ENCODE measurements at regions not wholly inside any gene's neighbourhood (a gene's known extent, or its start where the extent isn't known, plus 50 kb on each side); places are given as distances from the start of the nearest gene placed in this dataset.
"Not testable (repeated sequence)": the region's sequence is repeated elsewhere in the genome, so short reads cannot be mapped to it uniquely, and the experiment has no call there.

DNA sequence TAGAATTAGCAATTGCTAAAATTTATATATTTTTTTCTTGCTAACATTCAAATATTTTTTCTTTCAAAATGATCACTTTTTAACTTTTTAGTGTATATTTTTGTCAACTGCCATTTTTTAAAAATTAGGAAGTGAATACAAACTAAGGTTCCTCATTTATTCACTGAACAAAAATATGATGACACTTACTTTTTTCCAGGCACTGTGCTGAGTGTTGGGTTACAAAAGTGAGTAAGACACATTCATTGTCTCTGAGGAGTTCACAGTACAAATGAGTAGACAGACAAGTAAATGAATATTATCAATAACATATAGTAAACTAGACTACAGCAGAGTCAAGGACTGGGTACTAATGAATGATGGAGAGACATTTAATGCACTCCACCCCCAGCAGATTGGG lies 543.5 kb downstream of the PDHA2 start:
- no peaks in the 10 kb centered on the region for H3K4me1 ChIP-seq (ENCODE audit: control insufficient read depth, low read depth, low read length)
- H3K9ac ChIP-seq (ENCODE audit: low read length): no peak overlapping the region
- no peaks in the 10 kb centered on the region for H3K36me3 ChIP-seq (ENCODE audit: control insufficient read depth, low read depth, low read length)
- no peak overlapping the region for H3K27ac ChIP-seq (ENCODE audit: low read length)
- no peaks in the 10 kb centered on the region for H3K9me3 ChIP-seq (ENCODE audit: control insufficient read depth, low read depth, low read length)
- H3K4me3 ChIP-seq (ENCODE audit: low read length): no peak overlapping the region
- no peaks in the 10 kb centered on the region for H3K27me3 ChIP-seq (ENCODE audit: control insufficient read depth, insufficient read depth, low read length)

DNA sequence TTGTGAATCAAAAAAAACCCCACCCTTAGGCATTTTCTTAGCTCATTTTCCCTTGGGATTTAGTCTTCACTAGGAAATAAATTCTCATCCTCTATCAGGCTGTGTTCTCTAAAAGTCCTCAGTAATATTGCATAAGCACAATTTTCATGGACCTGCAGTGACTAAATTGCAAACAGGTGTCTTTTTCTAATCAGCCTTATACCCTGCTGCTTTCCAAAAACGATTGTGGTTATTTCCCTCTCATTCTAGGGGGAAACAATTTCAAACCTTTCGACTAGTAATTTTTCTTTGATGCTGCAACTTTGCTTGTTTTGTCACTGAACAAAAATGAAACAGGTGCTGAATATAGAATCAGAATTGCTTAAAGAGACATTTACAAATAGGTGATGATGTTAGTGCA lies 549.9 kb downstream of the PDHA2 start:
- H3K9me3 ChIP-seq (ENCODE audit: control insufficient read depth, low read depth, low read length): no peaks in the 10 kb centered on the region
- no peaks in the 10 kb centered on the region for H3K36me3 ChIP-seq (ENCODE audit: control insufficient read depth, low read depth, low read length)
- H3K4me3 ChIP-seq (ENCODE audit: low read length): no peak overlapping the region
- no peak overlapping the region for H3K9ac ChIP-seq (ENCODE audit: low read length)
- no peaks in the 10 kb centered on the region for H3K4me1 ChIP-seq (ENCODE audit: control insufficient read depth, low read depth, low read length)
- H3K27ac ChIP-seq (ENCODE audit: low read length): no peak overlapping the region
- no peaks in the 10 kb centered on the region for H3K27me3 ChIP-seq (ENCODE audit: control insufficient read depth, insufficient read depth, low read length)

DNA sequence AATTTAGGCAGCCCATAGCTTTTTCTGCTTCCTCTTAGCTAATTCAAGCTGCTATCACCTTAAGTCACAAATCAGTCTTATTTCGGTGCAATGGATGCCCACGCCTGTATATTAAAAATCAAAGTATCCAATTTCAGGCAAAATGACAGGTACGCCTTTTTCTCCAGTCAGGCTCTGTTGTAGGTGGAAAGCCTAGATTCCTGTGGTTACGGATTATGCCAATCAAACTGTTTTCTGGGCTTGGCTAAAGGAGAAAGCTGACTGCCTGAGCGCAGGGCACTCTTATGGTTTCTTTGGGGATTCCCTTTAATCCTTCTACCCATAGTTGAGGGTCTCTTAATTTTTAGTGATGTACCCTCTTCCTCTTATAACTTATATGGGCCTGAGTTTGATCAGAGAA lies 550.5 kb downstream of the PDHA2 start:
- H3K4me3 ChIP-seq (ENCODE audit: low read length): no peak overlapping the region
- H3K4me1 ChIP-seq (ENCODE audit: control insufficient read depth, low read depth, low read length): no peaks in the 10 kb centered on the region
- H3K27ac ChIP-seq (ENCODE audit: low read length): no peak overlapping the region
- H3K9ac ChIP-seq (ENCODE audit: low read length): no peak overlapping the region
- no peaks in the 10 kb centered on the region for H3K27me3 ChIP-seq (ENCODE audit: control insufficient read depth, insufficient read depth, low read length)
- no peaks in the 10 kb centered on the region for H3K9me3 ChIP-seq (ENCODE audit: control insufficient read depth, low read depth, low read length)
- no peaks in the 10 kb centered on the region for H3K36me3 ChIP-seq (ENCODE audit: control insufficient read depth, low read depth, low read length)

DNA sequence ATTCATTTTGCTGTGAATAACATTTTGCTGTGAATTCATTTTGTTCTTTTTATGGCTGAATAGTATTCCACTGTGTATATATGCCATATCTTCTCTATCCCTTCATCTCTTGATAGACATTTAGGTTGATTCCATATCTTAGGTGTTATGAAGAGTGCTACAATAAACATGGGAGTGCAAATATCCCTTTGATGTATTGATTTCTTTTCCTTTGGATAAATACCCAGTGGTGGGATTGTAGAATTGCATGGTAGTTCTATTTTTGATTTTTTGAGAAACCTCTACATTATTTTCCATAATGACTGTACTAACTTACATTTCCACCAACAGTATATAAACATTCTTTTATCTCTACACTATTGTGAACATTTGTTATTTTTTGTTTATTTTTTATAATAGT lies 555.9 kb downstream of the PDHA2 start:
- Histone ChIP-seq H3K4me3 (ENCODE audit: low read length) (no peak overlapping the region), H3K9me3 (ENCODE audit: control insufficient read depth, low read depth, low read length) (no peaks in the 10 kb centered on the region), H3K27ac (ENCODE audit: low read length) (no peak overlapping the region), H3K36me3 (ENCODE audit: control insufficient read depth, low read depth, low read length) (no peaks in the 10 kb centered on the region), H3K4me1 (ENCODE audit: control insufficient read depth, low read depth, low read length) (no peaks in the 10 kb centered on the region), H3K9ac (ENCODE audit: low read length) (no peak overlapping the region), H3K27me3 (ENCODE audit: control insufficient read depth, insufficient read depth, low read length) (no peaks in the 10 kb centered on the region)

DNA sequence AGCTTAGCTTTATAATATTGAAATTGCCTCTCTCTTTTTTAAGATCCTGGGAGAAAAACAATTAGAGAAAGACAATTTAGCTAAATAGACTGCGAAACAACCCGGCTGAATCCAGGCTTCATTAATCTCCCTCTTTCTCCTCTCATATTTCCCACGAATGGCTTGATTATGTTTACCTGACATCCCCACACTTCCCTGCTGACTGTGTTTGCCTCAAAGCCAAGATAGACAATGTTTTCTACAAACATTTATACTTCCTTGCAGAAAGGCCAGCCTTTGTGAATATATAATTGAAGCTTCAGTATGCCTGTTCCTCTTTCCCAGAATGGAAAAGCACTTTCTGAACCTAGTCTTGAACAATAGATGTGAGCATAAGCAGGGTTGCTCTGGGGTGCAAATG lies 566.8 kb downstream of the PDHA2 start:
- Histone ChIP-seq H3K4me1 (ENCODE audit: control insufficient read depth, low read depth, low read length) (no peaks in the 10 kb centered on the region), H3K9ac (ENCODE audit: low read length) (no peak overlapping the region), H3K4me3 (ENCODE audit: low read length) (no peak overlapping the region), H3K27me3 (ENCODE audit: control insufficient read depth, insufficient read depth, low read length) (no peaks in the 10 kb centered on the region), H3K36me3 (ENCODE audit: control insufficient read depth, low read depth, low read length) (no peaks in the 10 kb centered on the region), H3K9me3 (ENCODE audit: control insufficient read depth, low read depth, low read length) (no peaks in the 10 kb centered on the region), H3K27ac (ENCODE audit: low read length) (no peak overlapping the region)

DNA sequence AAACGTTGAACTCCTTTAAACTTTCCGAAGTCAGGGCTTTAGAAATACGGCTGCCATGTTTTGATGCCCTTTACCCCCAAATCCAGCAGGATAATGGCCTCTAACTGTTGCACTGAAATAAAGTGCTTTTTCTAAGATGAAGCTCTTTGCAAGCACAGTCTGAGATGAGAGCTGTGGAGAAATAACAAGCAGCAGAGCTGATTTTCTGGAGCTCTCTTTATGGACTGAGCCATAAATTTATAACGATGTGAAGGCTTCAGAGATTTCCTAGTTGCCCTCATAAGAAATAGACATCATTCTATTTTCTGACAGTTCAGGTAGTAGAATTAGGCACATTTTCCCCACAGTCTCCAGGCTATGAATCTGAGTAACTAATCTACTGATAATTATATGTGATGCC lies 567.3 kb downstream of the PDHA2 start:
- Histone ChIP-seq H3K27ac (ENCODE audit: low read length) (no peak overlapping the region), H3K9me3 (ENCODE audit: control insufficient read depth, low read depth, low read length) (no peaks in the 10 kb centered on the region), H3K36me3 (ENCODE audit: control insufficient read depth, low read depth, low read length) (no peaks in the 10 kb centered on the region), H3K4me1 (ENCODE audit: control insufficient read depth, low read depth, low read length) (no peaks in the 10 kb centered on the region), H3K27me3 (ENCODE audit: control insufficient read depth, insufficient read depth, low read length) (no peaks in the 10 kb centered on the region), H3K9ac (ENCODE audit: low read length) (no peak overlapping the region), H3K4me3 (ENCODE audit: low read length) (no peak overlapping the region)

DNA sequence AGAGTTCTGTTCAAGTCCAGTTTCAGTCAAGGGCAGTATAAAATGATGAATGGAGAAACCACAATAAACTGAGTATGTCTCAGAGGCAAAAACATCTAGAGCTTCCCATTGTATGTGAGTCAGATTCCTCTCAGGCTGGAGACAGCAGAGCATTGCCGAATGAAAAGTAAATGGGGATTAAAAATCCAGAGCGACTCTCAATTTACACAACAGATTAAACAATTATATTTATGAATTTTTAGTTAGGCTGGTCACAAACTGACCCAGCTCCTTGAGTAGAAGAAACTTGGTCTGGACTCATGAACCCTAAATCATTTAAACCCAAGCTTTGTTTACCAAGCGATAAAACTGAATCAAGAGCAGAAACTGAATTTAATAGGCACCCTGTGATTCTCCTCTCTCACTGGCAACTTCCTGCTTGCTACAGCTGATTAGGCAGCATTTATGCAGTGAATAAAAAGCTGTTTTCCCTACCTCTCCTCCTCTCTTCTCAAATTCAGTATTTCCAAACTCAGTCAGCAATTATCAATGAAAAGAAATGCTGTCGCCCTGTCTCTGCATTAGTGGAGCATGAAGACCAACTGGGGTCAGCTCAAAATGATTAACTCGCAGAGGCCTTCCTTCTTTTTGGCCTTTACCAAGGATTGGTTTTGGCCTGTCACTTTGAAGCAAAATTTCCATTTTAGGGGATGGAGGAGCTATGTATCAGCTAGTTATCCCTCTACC lies 568.0 kb downstream of the PDHA2 start:
- H3K36me3 ChIP-seq (ENCODE audit: control insufficient read depth, low read depth, low read length): no peaks in the 10 kb centered on the region
- H3K4me3 ChIP-seq (ENCODE audit: low read length): no peak overlapping the region
- H3K27ac ChIP-seq (ENCODE audit: low read length): no peak overlapping the region
- H3K4me1 ChIP-seq (ENCODE audit: control insufficient read depth, low read depth, low read length): no peaks in the 10 kb centered on the region
- no peak overlapping the region for H3K9ac ChIP-seq (ENCODE audit: low read length)
- H3K27me3 ChIP-seq (ENCODE audit: control insufficient read depth, insufficient read depth, low read length): no peaks in the 10 kb centered on the region
- no peaks in the 10 kb centered on the region for H3K9me3 ChIP-seq (ENCODE audit: control insufficient read depth, low read depth, low read length)

DNA sequence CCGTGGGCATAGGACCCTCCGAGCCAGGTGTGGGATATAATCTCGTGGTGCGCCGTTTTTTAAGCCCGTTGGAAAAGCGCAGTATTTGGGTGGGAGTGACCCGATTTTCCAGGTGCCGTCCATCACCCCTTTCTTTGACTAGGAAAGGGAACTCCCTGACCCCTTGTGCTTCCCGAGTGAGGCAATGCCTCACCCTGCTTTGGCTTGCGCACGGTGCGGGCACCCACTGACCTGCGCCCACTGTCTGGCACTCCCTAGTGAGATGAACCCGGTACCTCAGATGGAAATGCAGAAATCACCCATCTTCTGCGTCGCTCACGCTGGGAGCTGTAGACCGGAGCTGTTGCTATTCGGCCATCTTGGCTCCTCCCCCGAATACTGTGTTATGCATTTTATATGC lies 575.0 kb downstream of the PDHA2 start:
- not testable (repeated sequence) for H3K4me3 ChIP-seq (ENCODE audit: low read length); H3K9ac ChIP-seq (ENCODE audit: low read length); H3K4me1 ChIP-seq (ENCODE audit: control insufficient read depth, low read depth, low read length); H3K27me3 ChIP-seq (ENCODE audit: control insufficient read depth, insufficient read depth, low read length); H3K36me3 ChIP-seq (ENCODE audit: control insufficient read depth, low read depth, low read length); H3K9me3 ChIP-seq (ENCODE audit: control insufficient read depth, low read depth, low read length); H3K27ac ChIP-seq (ENCODE audit: low read length)

DNA sequence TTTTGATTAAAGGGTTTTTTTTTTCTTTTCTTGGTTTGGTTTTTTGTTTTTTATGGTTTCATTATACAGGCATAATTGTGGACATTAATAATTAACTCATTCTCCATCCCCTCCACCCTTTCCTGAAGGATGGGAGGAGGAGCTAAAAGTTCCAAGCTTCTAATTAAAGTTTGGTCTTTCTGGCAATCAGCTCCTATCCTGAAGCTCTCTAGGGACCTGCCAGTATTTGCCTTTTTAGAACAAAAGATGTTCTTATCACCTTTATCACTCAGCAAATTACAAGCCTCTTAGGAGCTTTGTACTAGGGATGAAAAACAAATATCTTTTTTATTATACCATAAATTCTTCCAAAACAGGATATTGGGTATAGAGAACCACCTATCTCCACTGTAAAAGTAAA lies 589.8 kb downstream of the PDHA2 start:
- H3K36me3 ChIP-seq (ENCODE audit: control insufficient read depth, low read depth, low read length): no peaks in the 10 kb centered on the region
- no peaks in the 10 kb centered on the region for H3K4me1 ChIP-seq (ENCODE audit: control insufficient read depth, low read depth, low read length)
- no peak overlapping the region for H3K9ac ChIP-seq (ENCODE audit: low read length)
- H3K27me3 ChIP-seq (ENCODE audit: control insufficient read depth, insufficient read depth, low read length): no peaks in the 10 kb centered on the region
- H3K9me3 ChIP-seq (ENCODE audit: control insufficient read depth, low read depth, low read length): no peaks in the 10 kb centered on the region
- H3K27ac ChIP-seq (ENCODE audit: low read length): no peak overlapping the region
- no peak overlapping the region for H3K4me3 ChIP-seq (ENCODE audit: low read length)

DNA sequence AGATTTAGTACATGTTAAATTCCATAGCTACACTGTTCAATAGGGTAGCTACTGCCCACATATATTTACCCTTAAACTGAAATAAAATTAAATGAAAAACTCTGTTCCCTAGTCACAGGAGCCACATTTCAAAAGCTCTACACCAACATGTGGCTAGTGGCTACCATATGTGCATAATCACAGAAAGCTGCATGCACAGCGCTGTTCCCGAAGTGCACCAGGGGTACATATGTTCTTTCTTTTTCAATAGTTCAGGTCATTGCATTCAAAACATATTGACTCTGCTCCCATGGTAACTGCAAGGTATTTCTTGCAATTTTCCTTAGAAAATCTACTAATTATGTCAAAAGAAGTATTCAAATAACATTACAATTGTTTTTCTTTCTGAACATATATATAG lies 591.2 kb downstream of the PDHA2 start:
- Histone ChIP-seq H3K9ac (ENCODE audit: low read length) (no peak overlapping the region), H3K27me3 (ENCODE audit: control insufficient read depth, insufficient read depth, low read length) (no peaks in the 10 kb centered on the region), H3K9me3 (ENCODE audit: control insufficient read depth, low read depth, low read length) (no peaks in the 10 kb centered on the region), H3K36me3 (ENCODE audit: control insufficient read depth, low read depth, low read length) (no peaks in the 10 kb centered on the region), H3K4me3 (ENCODE audit: low read length) (no peak overlapping the region), H3K4me1 (ENCODE audit: control insufficient read depth, low read depth, low read length) (no peaks in the 10 kb centered on the region), H3K27ac (ENCODE audit: low read length) (no peak overlapping the region)

DNA sequence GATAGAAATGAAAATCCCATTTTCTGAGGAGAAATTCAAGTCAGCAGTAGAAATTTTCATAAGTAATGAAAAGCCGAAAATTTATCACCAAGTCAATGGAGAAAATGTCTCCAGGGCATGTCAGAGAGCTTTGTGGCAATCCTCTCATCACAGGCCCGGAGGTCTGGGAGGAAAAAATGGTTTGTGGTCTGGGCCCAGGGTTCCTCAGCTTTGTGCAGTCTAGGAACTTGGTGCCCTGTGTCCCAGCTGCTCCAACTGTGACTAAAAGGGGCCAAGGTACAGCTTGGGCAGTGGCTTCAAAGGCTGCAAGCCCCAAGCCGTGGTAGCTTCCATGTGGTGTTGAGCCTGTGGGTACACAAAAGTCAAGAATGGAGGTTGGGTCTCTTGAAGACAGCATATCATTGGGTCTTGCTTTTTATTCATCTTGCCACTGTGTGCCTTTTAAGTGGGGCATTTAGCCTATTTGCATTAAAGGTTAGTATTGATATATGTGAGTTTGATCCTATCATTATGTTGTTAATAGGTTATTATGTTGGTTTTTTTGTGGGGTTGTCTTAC lies 608.5 kb downstream of the PDHA2 start:
- Histone ChIP-seq H3K27ac (ENCODE audit: low read length) (no peak overlapping the region), H3K27me3 (ENCODE audit: control insufficient read depth, insufficient read depth, low read length) (no peaks in the 10 kb centered on the region)

DNA sequence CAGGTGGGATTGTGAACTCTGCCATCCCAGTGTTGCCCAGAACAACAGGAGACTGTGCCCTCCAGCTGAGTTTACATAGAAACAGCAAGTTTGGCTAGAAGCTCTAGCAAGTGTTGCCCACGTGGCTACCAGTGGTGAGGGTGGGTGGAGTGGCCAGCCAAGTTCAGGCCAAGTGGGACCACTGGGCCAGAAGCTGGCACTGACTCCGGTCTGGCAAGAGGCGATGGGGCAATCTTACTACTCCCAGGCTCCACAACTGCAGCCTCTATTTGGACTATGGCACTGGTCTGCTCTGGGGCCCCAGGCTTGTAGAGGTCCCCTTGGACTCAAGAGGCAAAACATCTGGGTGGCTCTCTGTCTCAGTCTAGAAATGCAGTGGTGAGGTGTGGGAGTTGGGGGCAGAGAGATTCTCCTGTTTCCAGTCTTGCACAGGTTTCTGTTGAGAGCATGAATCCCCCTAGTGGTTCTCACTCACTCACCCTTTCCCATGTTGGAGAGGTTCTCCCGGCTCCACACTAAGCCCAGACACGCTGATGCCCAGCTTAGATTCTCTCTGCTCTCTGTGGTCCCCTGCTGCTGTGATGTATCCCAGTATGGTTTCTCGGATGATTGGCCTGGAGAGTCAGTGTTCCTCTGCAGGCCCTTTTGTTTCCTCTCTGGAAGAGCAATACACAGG lies 615.3 kb downstream of the PDHA2 start:
- H3K27me3 ChIP-seq (ENCODE audit: control insufficient read depth, insufficient read depth, low read length): no peaks in the 10 kb centered on the region
- H3K9ac ChIP-seq (ENCODE audit: low read length): no peak overlapping the region
- no peaks in the 10 kb centered on the region for H3K9me3 ChIP-seq (ENCODE audit: control insufficient read depth, low read depth, low read length)
- no peak overlapping the region for H3K27ac ChIP-seq (ENCODE audit: low read length)
- no peak overlapping the region for H3K4me3 ChIP-seq (ENCODE audit: low read length)
- no peaks in the 10 kb centered on the region for H3K4me1 ChIP-seq (ENCODE audit: control insufficient read depth, low read depth, low read length)
- H3K36me3 ChIP-seq (ENCODE audit: control insufficient read depth, low read depth, low read length): no peaks in the 10 kb centered on the region

More for the DNA sequence above, 608.5 kb downstream of the PDHA2 start:
- Histone ChIP-seq H3K4me3 (ENCODE audit: low read length) (no peak overlapping the region), H3K9me3 (ENCODE audit: control insufficient read depth, low read depth, low read length) (peaks cover 14% of the 10 kb centered on the region), H3K9ac (ENCODE audit: low read length) (no peak overlapping the region), H3K4me1 (ENCODE audit: control insufficient read depth, low read depth, low read length) (no peaks in the 10 kb centered on the region), H3K36me3 (ENCODE audit: control insufficient read depth, low read depth, low read length) (no peaks in the 10 kb centered on the region)

Data from iPS-18a (cell line).